SK-N-MC (cell line): ENCODE measurements at regions not wholly inside any gene's neighbourhood (a gene's known extent, or its start where the extent isn't known, plus 50 kb on each side); places are given as distances from the start of the nearest gene placed in this dataset.

Experiments used
- EZH2 ChIP-seq: fragments of 200-600 bp; sonication (generic); IDR thresholded peaks from one replicate; pipeline ENCODE4 v1.6.1; 2017; ENCODE audit warnings: antibody characterized with exemption
- FOXP2 ChIP-seq: optimal IDR thresholded peaks from 2 replicates; pipeline ENCODE3; 2011; ENCODE audit warnings: mild to moderate bottlenecking, moderate library complexity; ENCODE audit not compliant: insufficient read depth; ENCODE audit errors: extremely low read length, control extremely low read depth
- POLR2AphosphoS5 ChIP-seq: IDR thresholded peaks from 2 replicates; pipeline ENCODE4 v1.6.1; 2012; ENCODE audit warnings: mild to moderate bottlenecking, low read depth, low read length, borderline replicate concordance

- TF ChIP-seq EZH2 (no peak), POLR2AphosphoS5 (no peak), FOXP2 (no peak)
These were observed 281.6 kb downstream of the SLC7A11 start for GRCh38 chr4:137960371-137961050.
